Kidney (tissue), 13 donors: ENCODE measurements at regions not wholly inside any gene's neighbourhood (a gene's known extent, or its start where the extent isn't known, plus 50 kb on each side); places are given as distances from the start of the nearest gene placed in this dataset.

Experiments used
- DNase-seq, 5 donors: peaks; one replicate each; pipeline ENCODE4 v3.0.0-alpha.2; 2013 to 2020
- FAIRE-seq: peaks from 2 replicates; lab custom pipeline; 2012; peaks lifted over from hg19 to GRCh38; lab: Jason Lieb, UNC
- H3K27ac ChIP-seq, 2 donors: one replicate each; pipeline ENCODE4 v1.7.0; 2013; ENCODE audit warnings: low read depth in 2 of 2, low read length in 2 of 2, inconsistent platforms in 1 of 2
- H3K27me3 ChIP-seq: one replicate; pipeline ENCODE4 v1.7.1; 2013; ENCODE audit warnings: low read length, inconsistent platforms; ENCODE audit not compliant: control insufficient read depth, insufficient read depth
- H3K36me3 ChIP-seq, 3 donors: one replicate each; pipeline versions ENCODE4 v1.7.0 to v1.7.1; 2013; ENCODE audit warnings: low read length in 3 of 3, control low read depth in 1 of 3, inconsistent platforms in 1 of 3; ENCODE audit not compliant: insufficient read depth in 3 of 3, control insufficient read depth in 2 of 3
- H3K4me1 ChIP-seq, 3 donors: one replicate each; pipeline versions ENCODE4 v1.7.0 to v1.7.1; 2013; ENCODE audit warnings: low read length in 3 of 3, inconsistent platforms in 1 of 3, low read depth in 1 of 3; ENCODE audit not compliant: control insufficient read depth in 2 of 3, insufficient read depth in 2 of 3
- H3K4me3 ChIP-seq, 3 donors: one replicate each; pipeline versions ENCODE4 v1.7.0 to v1.8.1; 2013; ENCODE audit warnings: low read length in 3 of 3, control low read depth in 1 of 3, inconsistent platforms in 1 of 3
- H3K9ac ChIP-seq, 3 donors: one replicate each; pipeline versions ENCODE4 v1.7.0 to v1.7.1; 2013; ENCODE audit warnings: low read length in 3 of 3, control low read depth in 1 of 3, inconsistent platforms in 1 of 3
- H3K9me3 ChIP-seq, 3 donors: one replicate each; pipeline versions ENCODE4 v1.7.0 to v1.7.1; 2013; ENCODE audit warnings: low read length in 3 of 3, control low read depth in 1 of 3, inconsistent platforms in 1 of 3; ENCODE audit not compliant: control insufficient read depth in 2 of 3, insufficient read depth in 1 of 3
- CTCF ChIP-seq: IDR thresholded peaks from 3 replicates; pipeline ENCODE4 v1.5.1; 2012; ENCODE audit warnings: mild to moderate bottlenecking, moderate library complexity, borderline replicate concordance; ENCODE audit not compliant: insufficient read depth; ENCODE audit errors: extremely low read depth
- intact Hi-C: fragments of 100-400 bp; cut with DNase I; formaldehyde crosslinking; loops from one replicate; pipeline ENCODE4 v1.11.1; 2022
- donor health status: control.
- donor health status: control.
- donor health status: control.
- donor health status: control.
- donor health status: control.
- donor health status: DM: yes; HTN: yes; CAD: no.
- donor health status: Normal renal cell carcinoma (clear cell type).

GRCh38 chr21:20737227-20737913 lies 260.8 kb upstream of the NCAM2 start:
- no peaks in the 10 kb centered on the region for H3K9me3 ChIP-seq
- no peak for DNase-seq
- no peak for FAIRE-seq
- no peaks in the 10 kb centered on the region for H3K36me3 ChIP-seq
- TF ChIP-seq CTCF, result no peak
- no peak overlapping the region for H3K27ac ChIP-seq
- H3K9ac ChIP-seq, result no peak overlapping the region
- no peak overlapping the region for H3K4me3 ChIP-seq
- intact Hi-C loops, result no loop called here
- no peaks in the 10 kb centered on the region for H3K27me3 ChIP-seq
- H3K4me1 ChIP-seq, result no peaks in the 10 kb centered on the region

GRCh38 chr21:20739421-20739820 lies 258.8 kb upstream of the NCAM2 start:
- Histone ChIP-seq H3K27ac (no peak overlapping the region), H3K4me1 (no peaks in the 10 kb centered on the region), H3K4me3 (no peak overlapping the region), H3K9ac (no peak overlapping the region), H3K36me3 (no peaks in the 10 kb centered on the region), H3K9me3 (no peaks in the 10 kb centered on the region), H3K27me3 (no peaks in the 10 kb centered on the region)
- intact Hi-C loops, result no loop called here
- no peak for TF ChIP-seq CTCF
- FAIRE-seq, result no peak
- no peak for DNase-seq

- Histone ChIP-seq H3K27me3 (no peaks in the 10 kb centered on the region), H3K4me3 (no peak overlapping the region), H3K9me3 (no peaks in the 10 kb centered on the region), H3K4me1 (no peaks in the 10 kb centered on the region), H3K9ac (no peak overlapping the region), H3K36me3 (no peaks in the 10 kb centered on the region), H3K27ac (no peak overlapping the region)
- no peak for TF ChIP-seq CTCF
- intact Hi-C loops, result no loop called here
- FAIRE-seq (no peak), DNase-seq (no peak)
Observed at GRCh38 chr21:20741445-20741844, 256.8 kb upstream of the NCAM2 start.

- FAIRE-seq, result no peak
- Histone ChIP-seq H3K4me3 (no peak overlapping the region), H3K27ac (no peak overlapping the region), H3K27me3 (no peaks in the 10 kb centered on the region), H3K4me1 (no peaks in the 10 kb centered on the region), H3K36me3 (no peaks in the 10 kb centered on the region), H3K9me3 (no peaks in the 10 kb centered on the region), H3K9ac (no peak overlapping the region)
- intact Hi-C loops, result no loop called here
- no peak for DNase-seq
- no peak for TF ChIP-seq CTCF
Observed at GRCh38 chr21:20760221-20760620, 238.0 kb upstream of the NCAM2 start.
